Sigmoid colon (tissue), 6 donors: ENCODE measurements at regions not wholly inside any gene's neighbourhood (a gene's known extent, or its start where the extent isn't known, plus 50 kb on each side); places are given as distances from the start of the nearest gene placed in this dataset.

Experiments used
- DNase-seq: peaks from one replicate; pipeline ENCODE4 v3.0.0-alpha.2; 2019
- H3K27ac ChIP-seq, 4 donors: fragments of 200-600 bp; sonication (generic); one replicate each; pipeline ENCODE4 v1.5.1; 2016 to 2019; ENCODE audit warnings: mild to moderate bottlenecking in 1 of 4
- H3K27me3 ChIP-seq, 3 donors: fragments of 200-600 bp; sonication (generic); one replicate each; pipeline ENCODE4 v1.5.1; 2019; ENCODE audit warnings: mild to moderate bottlenecking in 1 of 3
- H3K36me3 ChIP-seq, 4 donors: fragments of 200-600 bp; sonication (generic); one replicate each; pipeline ENCODE4 v1.5.1; 2016 to 2019
- H3K4me1 ChIP-seq, 4 donors: fragments of 200-600 bp; sonication (generic); one replicate each; pipeline ENCODE4 v1.5.1; 2017 to 2019
- H3K4me3 ChIP-seq, 4 donors: fragments of 200-600 bp; sonication (generic); one replicate each; pipeline ENCODE4 v1.5.1; 2017 to 2019; ENCODE audit warnings: mild to moderate bottlenecking in 2 of 4, moderate library complexity in 1 of 4
- H3K9me3 ChIP-seq, 4 donors: fragments of 200-600 bp in 3 of 4; sonication (generic) in 3 of 4; one replicate each; pipeline versions ENCODE4 v1.5.1 to v1.6.1; 2013 to 2019
- CTCF ChIP-seq, 4 experiments: fragments of 450-650 bp in 3 of 4; fragments of 200-600 bp in 1 of 4; IDR thresholded peaks; one replicate each; pipeline ENCODE4 v1.5.1; 2016 to 2019; ENCODE audit warnings: antibody characterized with exemption in 4 of 4, mild to moderate bottlenecking in 3 of 4, moderate library complexity in 2 of 4
- EP300 ChIP-seq, 4 donors: sonication (generic); formaldehyde crosslinking; IDR thresholded peaks; one replicate each; pipeline ENCODE4 v1.6.1; 2017; ENCODE audit warnings: antibody characterized with exemption in 4 of 4
- POLR2A ChIP-seq, 2 donors: fragments of 450-650 bp; IDR thresholded peaks; one replicate each; pipeline ENCODE4 v1.6.1; 2016; ENCODE audit warnings: antibody characterized with exemption in 2 of 2, mild to moderate bottlenecking in 2 of 2, moderate library complexity in 2 of 2
- POLR2AphosphoS5 ChIP-seq, 4 donors: sonication (generic); formaldehyde crosslinking; IDR thresholded peaks; one replicate each; pipeline ENCODE4 v1.6.1; 2017; ENCODE audit warnings: antibody characterized with exemption in 4 of 4
- WGBS, 2 donors: extraction: QIAGEN DNeasy Blood & Tissue Kit; methylation state at CpG; one replicate each; pipeline ENCODE4 v1.1.7; 2013; 5-methylcytosine and 5-hydroxymethylcytosine counted together
- intact Hi-C: fragments of 100-400 bp; cut with DNase I; formaldehyde crosslinking; loops from one replicate; pipeline ENCODE4 v1.15.1; 2023
- donor health status: healthy with polysubstance abuse.
- donor health status: healthy.

GRCh38 chr2:105677901-105678300 lies 66.8 kb upstream of the NCK2 start:
- TF ChIP-seq POLR2A (IDR thresholded peaks at IDR 0.05) (no peak), CTCF (IDR thresholded peaks at IDR 0.05) (no peak), EP300 (IDR thresholded peaks at IDR 0.05) (no peak), POLR2AphosphoS5 (IDR thresholded peaks at IDR 0.05) (no peak)
- 85 to 92% methylated on average over 6 of the region's 6 CpGs for WGBS, 2 donors
- Histone ChIP-seq H3K36me3 (no peaks in the 10 kb centered on the region), H3K27ac (no peak overlapping the region), H3K4me3 (no peak overlapping the region), H3K27me3 (no peaks in the 10 kb centered on the region), H3K9me3 (no peaks in the 10 kb centered on the region), H3K4me1 (peaks cover 0 to 8% (median 0%) of the 10 kb centered on the region in 4 donors)
- intact Hi-C loops: no loop called here
- no peak for DNase-seq

- H3K36me3 ChIP-seq: no peaks in the 10 kb centered on the region
- H3K4me3 ChIP-seq: no peak overlapping the region
- H3K27ac ChIP-seq: no peak overlapping the region
- H3K27me3 ChIP-seq: no peaks in the 10 kb centered on the region
- TF ChIP-seq POLR2A (IDR thresholded peaks at IDR 0.05): no peak
- no peak for TF ChIP-seq EP300 (IDR thresholded peaks at IDR 0.05)
- no peak for TF ChIP-seq CTCF (IDR thresholded peaks at IDR 0.05)
- no peak for TF ChIP-seq POLR2AphosphoS5 (IDR thresholded peaks at IDR 0.05)
- H3K4me1 ChIP-seq: peaks cover 0 to 8% (median 0%) of the 10 kb centered on the region in 4 donors
- intact Hi-C loops: no loop called here
- no peak for DNase-seq
- H3K9me3 ChIP-seq: no peaks in the 10 kb centered on the region
- 89 to 92% methylated on average over 4 of the region's 4 CpGs for WGBS, 2 donors
Measured at GRCh38 chr2:105675841-105676240, 68.9 kb upstream of the NCK2 start.

- Histone ChIP-seq H3K36me3 (no peaks in the 10 kb centered on the region), H3K4me3 (no peak overlapping the region), H3K9me3 (no peaks in the 10 kb centered on the region), H3K27ac (no peak overlapping the region), H3K4me1 (peaks cover 0 to 8% (median 0%) of the 10 kb centered on the region in 4 donors), H3K27me3 (no peaks in the 10 kb centered on the region)
- TF ChIP-seq CTCF (IDR thresholded peaks at IDR 0.05): no peak
- no peak for TF ChIP-seq POLR2A (IDR thresholded peaks at IDR 0.05)
- intact Hi-C loops: no loop called here
- DNase-seq: no peak
- WGBS, 2 donors: 83 to 86% methylated on average over 10 of the region's 10 CpGs
Measured at GRCh38 chr2:105674859-105675541, 69.7 kb upstream of the NCK2 start.

GRCh38 chr2:105674401-105674800 lies 70.3 kb upstream of the NCK2 start:
- DNase-seq: no peak
- TF ChIP-seq POLR2AphosphoS5 (IDR thresholded peaks at IDR 0.05) (peak in 2 of 4 donors; percentile 33 to 57), POLR2A (IDR thresholded peaks at IDR 0.05) (no peak)
- Histone ChIP-seq H3K4me1 (peaks cover 0 to 8% (median 0%) of the 10 kb centered on the region in 4 donors), H3K4me3 (no peak overlapping the region), H3K27me3 (no peaks in the 10 kb centered on the region), H3K27ac (peak overlapping the region in 2 of 4 donors; percentile 10 to 25), H3K9me3 (no peaks in the 10 kb centered on the region), H3K36me3 (no peaks in the 10 kb centered on the region)
- 73 to 85% methylated on average over 7 of the region's 7 CpGs for WGBS, 2 donors
- intact Hi-C loops: no loop called here

GRCh38 chr2:105671156-105671555 lies 73.6 kb upstream of the NCK2 start:
- no peaks in the 10 kb centered on the region for H3K27me3 ChIP-seq
- H3K36me3 ChIP-seq: no peaks in the 10 kb centered on the region
- WGBS, 2 donors: 86 to 87% methylated on average over 8 of the region's 8 CpGs
- no peak overlapping the region for H3K27ac ChIP-seq
- H3K9me3 ChIP-seq: peaks cover 0 to 2% (median 0%) of the 10 kb centered on the region in 4 donors
- intact Hi-C loops: no loop called here
- TF ChIP-seq POLR2AphosphoS5 (IDR thresholded peaks at IDR 0.05) (peak in 1 of 4 donors; percentile 7), CTCF (IDR thresholded peaks at IDR 0.05) (no peak)
- DNase-seq: peak; percentile 79
- H3K4me1 ChIP-seq: peaks cover 0 to 8% (median 0%) of the 10 kb centered on the region in 4 donors
- no peak overlapping the region for H3K4me3 ChIP-seq
